Activated T-cell treated with anti-CD3 and anti-CD28 coated beads, Interleukin-2, amount 50 U/mL, for 1 hour (primary cell): ENCODE measurements at regions not wholly inside any gene's neighbourhood (a gene's known extent, or its start where the extent isn't known, plus 50 kb on each side); places are given as distances from the start of the nearest gene placed in this dataset.
"Not testable (repeated sequence)": the region's sequence is repeated elsewhere in the genome, so short reads cannot be mapped to it uniquely, and the experiment has no call there.

ENCODE experiments used
- DNase-seq: peaks from one replicate; pipeline ENCODE4 v3.0.0-alpha.2; 2020

DNA sequence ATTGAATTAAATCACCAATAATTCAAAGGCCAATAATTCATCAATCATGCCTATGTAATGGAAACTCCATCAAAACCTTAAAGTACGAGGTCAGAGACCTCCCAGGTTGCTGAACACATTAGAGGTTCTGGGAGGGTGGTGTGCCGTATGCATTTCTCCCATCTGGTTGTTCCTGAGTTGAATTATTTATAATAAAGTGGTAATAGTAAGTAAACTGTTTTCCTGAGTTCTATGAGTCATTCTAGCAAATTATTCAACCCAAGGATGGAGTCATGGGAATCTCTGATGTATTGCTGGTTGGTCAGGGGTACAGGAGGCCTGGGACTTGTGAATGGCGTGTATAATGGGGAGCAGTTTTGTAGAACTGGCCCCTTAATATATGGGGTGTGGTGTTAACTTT, 191.7 kb downstream of the CARTPT start:
- no peak for DNase-seq

DNA sequence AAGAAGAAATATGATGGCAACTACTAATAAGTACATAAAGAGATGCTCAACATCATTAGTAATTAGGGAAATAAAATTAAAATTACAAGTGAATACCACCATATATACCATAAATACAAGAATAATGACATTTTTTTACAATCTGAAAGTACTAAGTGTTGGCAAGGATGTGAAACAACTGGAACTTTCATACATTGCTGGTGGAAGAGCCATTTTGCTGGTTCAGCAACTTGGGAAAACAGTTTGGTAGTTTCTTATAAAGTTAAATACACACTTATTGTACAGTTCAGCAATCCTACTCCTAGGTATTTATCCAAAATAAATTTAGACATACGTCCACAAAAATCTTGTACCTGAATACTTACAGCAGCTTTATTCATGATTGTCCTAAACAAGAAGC, 192.9 kb downstream of the CARTPT start:
- no peak for DNase-seq

DNA sequence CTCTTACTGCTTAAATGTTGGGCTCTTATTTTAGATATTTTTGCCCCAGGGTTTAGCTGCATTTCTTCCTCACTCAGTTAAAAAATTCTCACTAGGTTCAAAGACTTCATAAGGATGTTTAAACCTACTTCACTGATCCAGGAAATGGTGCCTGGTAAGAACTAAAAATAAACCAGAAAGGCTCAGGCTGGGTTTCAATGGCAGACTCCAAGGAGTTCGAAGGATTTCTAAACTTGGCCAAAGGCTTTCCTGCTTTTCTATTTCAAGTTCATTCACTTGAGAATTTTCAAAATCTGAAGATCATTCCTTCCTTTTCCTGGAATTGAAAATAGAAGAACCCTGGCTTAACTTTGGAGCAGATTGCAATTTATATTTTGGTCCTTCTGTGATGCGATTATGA, 193.0 kb upstream of the MAP1B start:
- no peak for DNase-seq

- DNase-seq, result no peak
Measured at GRCh38 chr5:71922584-71923106, 184.6 kb upstream of the MAP1B start.

- no peak for DNase-seq
Measured at GRCh38 chr5:71923755-71924154, 183.5 kb upstream of the MAP1B start.

GRCh38 chr5:71924325-71924724, 182.9 kb upstream of the MAP1B start:
- DNase-seq, result no peak

GRCh38 chr5:71924980-71925379, 182.3 kb upstream of the MAP1B start:
- no peak for DNase-seq

DNA sequence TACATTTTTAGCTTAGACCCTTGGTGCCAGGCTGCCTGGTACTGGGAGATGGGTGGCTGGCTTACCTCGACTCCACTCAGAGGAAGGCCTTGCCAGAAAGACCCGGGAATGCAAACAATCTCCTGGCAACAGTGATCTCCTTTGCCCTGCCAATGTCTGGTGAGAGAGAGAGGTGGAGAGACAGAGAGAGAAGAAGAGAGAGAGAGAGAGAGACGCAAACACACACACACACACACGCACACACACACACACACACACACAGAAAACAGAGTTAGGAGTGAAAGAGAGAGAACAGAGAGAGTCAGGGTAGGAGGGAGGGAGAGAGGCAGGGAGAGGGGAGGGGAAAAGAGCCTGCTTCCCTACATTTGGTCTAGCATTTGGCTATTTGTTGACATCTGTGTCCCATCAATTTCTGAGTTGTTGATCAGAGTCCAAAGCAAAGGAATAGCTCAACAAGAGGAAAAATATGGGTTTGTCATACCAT, 181.6 kb upstream of the MAP1B start:
- no peak for DNase-seq

DNA sequence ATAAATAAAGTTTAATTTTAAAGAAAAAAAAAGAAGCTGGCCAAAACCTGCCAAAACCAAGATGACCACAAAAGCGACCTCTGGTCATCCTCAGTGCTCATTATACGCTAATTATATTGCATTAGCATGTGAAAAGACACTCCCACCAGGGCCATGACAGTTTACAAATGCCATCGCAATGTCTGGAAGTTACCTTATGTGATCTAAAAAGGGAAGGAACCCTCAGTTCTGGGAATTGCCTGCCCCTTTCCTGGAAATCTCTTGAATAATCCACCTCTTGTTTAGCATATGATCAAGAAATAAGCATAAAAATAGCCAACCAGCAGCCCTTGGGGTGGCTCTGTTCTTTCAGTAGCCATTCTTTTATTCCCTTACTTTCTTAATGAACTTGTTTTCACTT, 178.3 kb upstream of the MAP1B start:
- DNase-seq, result no peak

GRCh38 chr5:71930554-71930953, 176.7 kb upstream of the MAP1B start:
- DNase-seq, result not testable (repeated sequence)

DNA sequence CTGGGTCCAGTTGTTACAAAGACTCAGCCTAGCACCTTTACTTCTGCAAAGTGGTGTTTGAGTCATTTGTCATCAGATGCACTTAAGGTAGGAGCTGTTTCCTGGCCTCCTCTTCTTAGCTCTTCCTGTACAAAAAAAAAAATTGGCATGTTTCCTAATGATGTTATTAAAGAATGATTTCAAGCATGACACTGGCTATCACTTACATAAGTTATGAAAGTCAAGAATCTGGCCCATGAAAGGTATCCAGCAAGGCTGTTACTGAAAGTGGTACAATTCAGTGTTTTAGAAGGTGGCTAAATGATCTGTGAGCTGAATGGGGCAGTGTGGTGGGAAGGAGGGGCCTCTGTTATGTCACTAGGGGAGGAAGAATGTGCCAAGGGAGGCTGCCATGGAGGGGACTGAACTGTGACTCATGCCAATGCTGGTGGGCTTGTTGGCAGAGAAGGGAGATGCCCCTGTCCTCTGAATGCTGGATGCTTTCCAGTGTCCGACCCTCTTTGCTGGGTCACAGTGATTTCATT, 175.1 kb upstream of the MAP1B start:
- no peak for DNase-seq

DNA sequence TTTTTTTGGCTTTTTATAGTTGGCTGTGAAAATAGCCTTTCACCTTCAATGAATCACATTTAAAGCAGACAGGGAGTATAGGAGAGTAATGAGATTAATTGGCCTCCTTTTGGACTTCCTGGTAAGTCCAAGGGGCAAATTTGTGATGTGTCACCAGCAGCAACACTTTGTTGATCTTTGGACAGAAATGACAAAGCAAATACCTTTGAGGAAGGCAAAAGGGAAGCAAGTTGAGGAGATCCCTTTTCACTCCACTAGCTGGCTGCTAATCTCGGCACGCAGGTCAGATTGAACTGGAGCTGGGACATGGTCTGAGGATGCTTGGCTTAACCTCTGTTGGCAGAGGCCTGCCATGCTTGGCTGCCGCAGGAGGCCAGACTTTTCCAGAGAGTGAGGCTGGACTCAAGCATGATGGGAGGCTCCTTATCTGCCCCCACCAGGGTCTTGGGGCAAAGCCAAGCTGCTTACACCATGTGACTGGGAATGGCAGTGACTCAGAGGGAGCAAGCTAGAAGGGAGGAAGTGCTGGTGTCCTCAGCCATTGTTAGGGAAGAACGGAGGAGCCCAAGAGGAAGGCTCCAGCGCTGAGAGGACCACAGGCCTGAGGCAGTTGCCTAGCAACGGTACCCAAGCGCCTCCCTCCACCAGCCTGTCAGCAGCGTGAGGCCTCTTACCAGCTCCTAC, 174.5 kb upstream of the MAP1B start:
- DNase-seq, result no peak

- DNase-seq, result no peak
Measured at GRCh38 chr5:71934322-71934721, 173.0 kb upstream of the MAP1B start.

DNA sequence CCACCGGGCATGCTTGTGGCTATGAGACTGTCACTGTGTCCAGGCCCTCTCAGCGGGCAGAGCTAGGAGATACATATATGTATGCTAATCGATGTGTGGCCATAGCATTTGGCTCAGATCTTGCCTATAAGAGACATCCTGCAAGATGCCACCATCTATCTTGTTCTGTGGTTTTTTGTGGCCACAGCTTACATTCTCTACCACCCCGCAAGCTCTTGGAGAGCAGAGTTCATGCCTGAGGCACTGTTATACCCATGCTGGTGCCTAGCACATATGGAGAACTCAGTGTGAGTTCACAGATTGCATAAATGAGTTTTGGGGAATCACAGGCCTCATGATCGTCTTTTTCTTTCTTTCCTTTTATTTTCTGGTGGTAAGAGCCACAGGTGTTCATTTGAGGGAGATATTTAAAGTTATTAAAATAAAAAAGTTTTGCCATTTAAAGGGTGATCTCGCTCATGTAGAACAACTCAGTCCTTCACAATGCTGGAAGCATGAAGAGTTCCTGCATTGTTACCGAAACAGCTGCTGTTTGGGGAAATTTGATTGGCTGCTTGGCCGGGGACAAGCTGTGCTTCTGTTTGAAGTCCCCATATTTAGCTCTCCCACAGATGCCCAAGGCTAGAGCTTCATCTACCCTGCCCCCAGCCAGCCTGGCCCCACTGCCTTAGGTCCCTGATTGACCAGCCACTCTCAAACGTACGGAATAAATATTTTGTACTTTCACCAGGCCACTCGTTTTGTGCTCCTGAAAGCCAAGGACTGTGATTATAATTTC, 169.2 kb upstream of the MAP1B start:
- no peak for DNase-seq

DNA sequence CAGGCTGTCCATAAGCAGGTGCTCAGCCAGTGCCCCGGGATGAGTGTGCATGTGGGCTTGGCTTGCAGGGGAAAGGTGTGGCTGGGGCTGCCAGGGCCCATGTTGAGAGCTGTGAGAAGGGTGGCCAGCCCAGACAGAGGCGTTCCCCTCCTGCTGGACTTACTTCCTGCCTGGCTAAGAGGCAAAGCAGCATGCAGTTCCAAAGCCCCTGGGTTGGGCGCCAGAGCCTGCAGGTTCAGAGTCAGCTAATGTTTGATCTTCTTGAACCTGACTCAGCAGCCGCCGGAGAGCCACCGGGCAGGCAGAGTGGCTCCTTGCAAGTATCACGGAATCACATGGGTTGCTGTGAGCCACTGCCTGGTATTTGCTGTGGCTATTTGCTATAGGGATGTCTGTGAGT, 168.4 kb upstream of the MAP1B start:
- no peak for DNase-seq

DNA sequence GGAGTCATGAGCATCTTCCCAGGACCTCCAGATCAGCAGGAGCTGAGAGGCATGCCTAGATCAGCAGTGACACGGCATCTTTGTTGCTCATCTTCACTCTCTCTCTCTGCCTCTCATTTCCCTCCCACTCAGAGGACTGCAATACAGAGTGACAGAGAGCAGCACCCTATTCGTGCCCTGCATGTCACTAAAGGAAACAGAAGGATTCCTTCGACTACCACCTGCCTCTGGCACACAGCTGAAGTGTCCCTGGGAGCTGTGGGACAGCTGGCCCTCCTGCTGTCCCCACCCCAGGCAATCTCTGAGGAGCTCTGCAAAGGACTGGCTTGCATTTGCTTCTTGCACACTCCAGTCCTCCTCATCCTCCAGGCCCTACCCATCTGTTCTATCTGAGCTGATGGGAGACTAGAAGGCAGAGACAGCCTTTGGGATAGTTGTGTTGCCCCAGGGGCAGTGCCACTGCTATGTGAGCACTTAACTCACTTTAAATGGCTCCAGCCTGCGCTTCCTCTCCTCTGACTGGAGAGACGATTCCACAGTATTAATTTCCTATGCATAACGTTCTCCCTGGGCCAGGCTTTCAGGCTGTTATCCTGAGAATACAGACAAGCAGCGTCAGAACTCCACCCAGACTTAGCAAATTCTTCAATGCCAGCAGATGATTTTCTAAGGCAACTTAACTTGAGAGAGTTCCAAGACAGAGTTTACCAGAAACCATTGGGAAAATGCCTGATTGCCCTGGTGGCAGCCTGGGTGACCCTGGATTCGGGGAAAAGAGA, 167.6 kb upstream of the MAP1B start:
- no peak for DNase-seq

GRCh38 chr5:71943874-71944273, 163.4 kb upstream of the MAP1B start:
- DNase-seq, result no peak

GRCh38 chr5:71945436-71945835, 161.8 kb upstream of the MAP1B start:
- no peak for DNase-seq

GRCh38 chr5:71946343-71947030, 160.8 kb upstream of the MAP1B start:
- no peak for DNase-seq

GRCh38 chr5:71948206-71948605, 159.1 kb upstream of the MAP1B start:
- no peak for DNase-seq

GRCh38 chr5:71949772-71950171, 157.5 kb upstream of the MAP1B start:
- no peak for DNase-seq

DNA sequence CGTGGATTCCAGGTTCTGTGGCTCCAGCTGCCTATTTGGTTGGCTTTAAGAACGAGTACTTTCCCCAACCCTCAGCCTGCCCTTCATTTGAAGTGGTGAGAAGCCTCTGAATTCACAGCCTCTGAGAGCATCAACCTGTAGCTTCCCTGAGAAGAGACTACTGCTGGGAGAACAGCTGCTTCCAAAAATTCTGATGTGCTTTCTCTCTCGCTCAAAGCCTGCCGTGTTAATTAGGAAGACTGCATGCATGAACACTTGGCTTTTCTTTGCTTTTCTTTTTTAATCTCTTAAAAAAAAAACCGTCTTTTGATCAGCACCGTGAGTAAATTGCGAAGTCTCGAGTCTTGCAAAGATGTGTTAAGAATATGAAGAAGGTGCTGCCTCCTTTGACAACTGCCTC, 153.4 kb upstream of the MAP1B start:
- no peak for DNase-seq

GRCh38 chr5:71954329-71954728, 152.9 kb upstream of the MAP1B start:
- DNase-seq, result no peak
